OCI-LY7 (cell line): ENCODE measurements at regions not wholly inside any gene's neighbourhood (a gene's known extent, or its start where the extent isn't known, plus 50 kb on each side); places are given as distances from the start of the nearest gene placed in this dataset.

ENCODE experiments used
- BruUV-seq: library from RNA; stranded (reverse); fragments of 400-500 nt; replicated peaks from 2 replicates; lab custom pipeline; 2021; lab: Mats Ljungman, UMichigan
- CTCF ChIA-PET: fragments of 300-600 bp; sonication (Branson Sonifier 250); formaldehyde crosslinking; loops from one replicate; lab custom pipeline; 2022; ENCODE audit warnings: antibody characterized with exemption; ENCODE audit not compliant: unreplicated experiment; lab: Charles Lee
- POLR2A ChIA-PET: fragments of 300-600 bp; sonication (Branson Sonifier 250); formaldehyde crosslinking; loops from one replicate; lab custom pipeline; 2022; ENCODE audit warnings: antibody characterized with exemption; lab: Charles Lee
- DNase-seq: peaks from one replicate; pipeline ENCODE4 v3.0.0-alpha.2; 2015; ENCODE audit warnings: low spot score
- H2AFZ ChIP-seq: fragments of 200-600 bp; sonication (generic), shearing (Covaris generic); 2 replicates; pipeline ENCODE4 v1.6.1; 2014; ENCODE audit warnings: mild to moderate bottlenecking, antibody characterized with exemption, low read length, moderate library complexity
- H3K27ac ChIP-seq: fragments of 200-600 bp; sonication (generic); 2 replicates; pipeline ENCODE4 v1.5.1; 2014; ENCODE audit warnings: mixed run types, low read depth, mild to moderate bottlenecking, moderate library complexity, low read length, inconsistent platforms; ENCODE audit not compliant: poor library complexity, severe bottlenecking
- H3K36me3 ChIP-seq: fragments of 200-600 bp; sonication (generic); 2 replicates; pipeline ENCODE4 v1.6.1; 2014; ENCODE audit warnings: mild to moderate bottlenecking, antibody characterized with exemption, low read length, moderate library complexity, mixed read lengths; ENCODE audit not compliant: insufficient read depth
- H3K4me1 ChIP-seq: fragments of 200-600 bp; sonication (generic); 2 replicates; pipeline ENCODE4 v1.5.1; 2014; ENCODE audit warnings: mild to moderate bottlenecking, low read length; ENCODE audit not compliant: insufficient read depth, poor library complexity, severe bottlenecking
- H3K4me2 ChIP-seq: fragments of 200-600 bp; sonication (generic); 2 replicates; pipeline ENCODE4 v1.6.1; 2014; ENCODE audit warnings: mild to moderate bottlenecking, low read length
- H3K4me3 ChIP-seq: fragments of 200-600 bp; sonication (generic); 2 replicates; pipeline ENCODE4 v1.5.1; 2014; ENCODE audit warnings: mild to moderate bottlenecking, low read depth, low read length; ENCODE audit not compliant: poor library complexity, severe bottlenecking
- H3K79me2 ChIP-seq: fragments of 200-600 bp; sonication (generic); 2 replicates; pipeline ENCODE4 v1.6.1; 2016; ENCODE audit warnings: low read depth, mild to moderate bottlenecking, low read length, moderate library complexity, mixed read lengths; ENCODE audit not compliant: insufficient read depth
- H3K9me2 ChIP-seq: fragments of 200-600 bp; sonication (generic); 2 replicates; pipeline ENCODE4 v1.6.1; 2016; ENCODE audit warnings: mild to moderate bottlenecking, low read length, mixed read lengths; ENCODE audit not compliant: insufficient read depth
- H3K9me3 ChIP-seq: fragments of 200-600 bp; sonication (generic); 2 replicates; pipeline ENCODE4 v1.6.1; 2014; ENCODE audit warnings: mild to moderate bottlenecking, mixed run types, low read length, mixed read lengths
- H4K20me1 ChIP-seq: fragments of 200-600 bp; sonication (generic); 2 replicates; pipeline ENCODE4 v1.6.1; 2014; ENCODE audit warnings: mild to moderate bottlenecking, antibody characterized with exemption, low read length, moderate library complexity, mixed read lengths; ENCODE audit not compliant: insufficient read depth
- EZH2phosphoT487 ChIP-seq: fragments of 200-600 bp; sonication (generic); IDR thresholded peaks from 2 replicates; pipeline ENCODE4 v1.6.1; 2018; ENCODE audit warnings: low read depth, borderline replicate concordance, mild to moderate bottlenecking, mixed run types, antibody characterized with exemption, low read length, moderate library complexity, mixed read lengths
- intact Hi-C: fragments of 100-400 bp; cut with micrococcal nuclease; formaldehyde crosslinking; loops from one replicate; pipeline ENCODE4 v1.10.0; 2022; ENCODE audit not compliant: unreplicated experiment
- TF ChIP-seq, protein P1 (sequence below): fragments of 200-600 bp; sonication (generic); conservative IDR thresholded peaks from 2 replicates; pipeline ENCODE4 v1.5.1; 2014; ENCODE audit warnings: mild to moderate bottlenecking, antibody characterized with exemption, low read length, moderate library complexity, mixed read lengths

DNA sequence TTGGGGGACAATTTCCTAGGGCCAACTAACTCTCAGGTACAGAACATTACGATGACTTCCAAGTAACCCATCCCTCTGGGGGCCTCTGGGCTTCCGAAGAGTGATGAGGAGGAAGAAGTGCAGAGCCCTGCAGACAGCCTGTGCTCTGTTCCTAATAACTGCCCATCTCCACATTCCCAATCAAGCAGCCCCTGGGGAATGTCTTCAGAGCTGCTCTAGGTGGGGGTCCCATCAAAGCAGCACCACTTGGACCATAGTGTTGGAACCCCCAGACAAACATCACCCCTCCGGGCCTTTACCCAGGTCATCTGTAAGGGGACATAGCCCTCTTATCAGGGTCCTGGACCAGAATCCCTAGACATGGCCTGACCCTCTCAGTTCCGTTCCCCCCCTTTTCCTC lies 357.3 kb downstream of the NPHP4 start:
- Histone ChIP-seq H4K20me1 (no peaks in the 10 kb centered on the region), H3K9me3 (no peaks in the 10 kb centered on the region), H3K4me3 (no peak overlapping the region), H3K27ac (no peak overlapping the region), H3K9me2 (no peaks in the 10 kb centered on the region), H3K36me3 (no peaks in the 10 kb centered on the region), H3K79me2 (no peaks in the 10 kb centered on the region), H2AFZ (no peak overlapping the region), H3K4me1 (no peaks in the 10 kb centered on the region), H3K4me2 (no peak overlapping the region)
- intact Hi-C loops: no loop called here
- no peak for TF ChIP-seq EZH2phosphoT487
- TF ChIP-seq, protein P1, sequence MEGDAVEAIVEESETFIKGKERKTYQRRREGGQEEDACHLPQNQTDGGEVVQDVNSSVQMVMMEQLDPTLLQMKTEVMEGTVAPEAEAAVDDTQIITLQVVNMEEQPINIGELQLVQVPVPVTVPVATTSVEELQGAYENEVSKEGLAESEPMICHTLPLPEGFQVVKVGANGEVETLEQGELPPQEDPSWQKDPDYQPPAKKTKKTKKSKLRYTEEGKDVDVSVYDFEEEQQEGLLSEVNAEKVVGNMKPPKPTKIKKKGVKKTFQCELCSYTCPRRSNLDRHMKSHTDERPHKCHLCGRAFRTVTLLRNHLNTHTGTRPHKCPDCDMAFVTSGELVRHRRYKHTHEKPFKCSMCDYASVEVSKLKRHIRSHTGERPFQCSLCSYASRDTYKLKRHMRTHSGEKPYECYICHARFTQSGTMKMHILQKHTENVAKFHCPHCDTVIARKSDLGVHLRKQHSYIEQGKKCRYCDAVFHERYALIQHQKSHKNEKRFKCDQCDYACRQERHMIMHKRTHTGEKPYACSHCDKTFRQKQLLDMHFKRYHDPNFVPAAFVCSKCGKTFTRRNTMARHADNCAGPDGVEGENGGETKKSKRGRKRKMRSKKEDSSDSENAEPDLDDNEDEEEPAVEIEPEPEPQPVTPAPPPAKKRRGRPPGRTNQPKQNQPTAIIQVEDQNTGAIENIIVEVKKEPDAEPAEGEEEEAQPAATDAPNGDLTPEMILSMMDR: no peak
- no peak for DNase-seq
- ChIA-PET POLR2A (no interaction called here), CTCF (no interaction called here)
- BruUV-seq: no TSS peak

DNA sequence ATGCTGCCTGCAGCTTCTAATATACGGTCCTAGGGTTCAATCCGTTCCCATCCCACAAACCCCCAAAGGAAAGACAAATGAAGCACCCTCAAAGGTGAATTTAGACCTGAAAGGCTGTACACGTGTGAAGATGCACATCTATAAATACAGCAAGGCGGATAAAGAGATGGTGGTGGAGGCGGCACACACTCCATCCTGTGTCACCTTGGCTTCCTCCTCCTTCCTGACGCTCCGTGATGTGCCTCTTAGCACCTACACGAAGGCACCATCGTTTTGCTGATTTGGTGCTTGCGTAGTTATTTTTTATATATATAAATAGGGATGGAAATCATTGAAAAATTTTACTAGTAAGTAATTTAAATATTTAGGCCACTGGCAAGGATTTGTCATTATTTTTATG lies 359.4 kb downstream of the NPHP4 start:
- Histone ChIP-seq H3K4me2 (no peak overlapping the region), H4K20me1 (no peaks in the 10 kb centered on the region), H2AFZ (no peak overlapping the region), H3K27ac (no peak overlapping the region), H3K9me2 (no peaks in the 10 kb centered on the region), H3K4me1 (no peaks in the 10 kb centered on the region), H3K36me3 (no peaks in the 10 kb centered on the region), H3K4me3 (no peak overlapping the region), H3K79me2 (no peaks in the 10 kb centered on the region), H3K9me3 (no peaks in the 10 kb centered on the region)
- POLR2A ChIA-PET: no interaction called here
- intact Hi-C loops: no loop called here
- CTCF ChIA-PET: no interaction called here
- BruUV-seq: no TSS peak
- DNase-seq: no peak
- TF ChIP-seq, protein P1: no peak
- TF ChIP-seq EZH2phosphoT487: no peak

DNA sequence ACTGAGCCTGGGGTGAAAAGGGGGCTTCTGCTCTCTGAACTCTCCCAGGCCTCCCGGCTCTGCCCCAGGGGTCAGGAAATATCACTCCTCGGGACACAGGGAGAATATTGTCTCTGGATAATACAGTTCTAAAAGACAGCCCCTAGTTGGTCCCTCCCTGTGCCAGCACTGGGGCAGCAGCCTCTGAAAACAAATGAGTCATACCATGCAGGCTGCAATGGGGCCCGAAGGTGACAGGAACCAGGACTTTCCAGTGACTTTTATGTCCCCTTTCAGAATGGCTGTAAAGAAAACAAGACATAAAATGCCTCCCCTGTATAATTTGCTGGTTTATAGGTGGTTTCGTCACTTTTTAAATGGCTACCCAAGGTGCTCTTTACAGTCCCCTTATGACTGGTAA lies 360.0 kb downstream of the NPHP4 start:
- TF ChIP-seq EZH2phosphoT487: no peak
- TF ChIP-seq, protein P1: no peak
- Histone ChIP-seq H3K79me2 (no peaks in the 10 kb centered on the region), H3K9me3 (no peaks in the 10 kb centered on the region), H3K4me2 (no peak overlapping the region), H3K4me3 (no peak overlapping the region), H4K20me1 (no peaks in the 10 kb centered on the region), H3K36me3 (no peaks in the 10 kb centered on the region), H2AFZ (no peak overlapping the region), H3K9me2 (no peaks in the 10 kb centered on the region), H3K27ac (no peak overlapping the region), H3K4me1 (no peaks in the 10 kb centered on the region)
- ChIA-PET CTCF (no interaction called here), POLR2A (no interaction called here)
- intact Hi-C loops: no loop called here
- BruUV-seq: no TSS peak
- DNase-seq: no peak
